Stimulated activated naive CD8-positive, alpha-beta T cell treated with anti-CD3 and anti-CD28 coated beads, Interleukin-15, Interleukin-2, amounts not matched to agents 100 ng/mL and 50 ng/mL, for 24 hours (primary cell): ENCODE measurements at regions not wholly inside any gene's neighbourhood (a gene's known extent, or its start where the extent isn't known, plus 50 kb on each side); places are given as distances from the start of the nearest gene placed in this dataset.

Experiments
- H3K27ac Mint-ChIP-seq: one replicate; pipeline ENCODE4 v1.8.0; 2021; ENCODE audit warnings: mild to moderate bottlenecking, mixed read lengths
- H3K27me3 Mint-ChIP-seq: one replicate; pipeline ENCODE4 v1.8.0; 2021; ENCODE audit warnings: mixed read lengths
- H3K36me3 Mint-ChIP-seq: one replicate; pipeline ENCODE4 v1.8.0; 2021; ENCODE audit warnings: low read depth, mixed read lengths
- H3K4me1 Mint-ChIP-seq: one replicate; pipeline ENCODE4 v1.8.0; 2021; ENCODE audit warnings: low read depth, mixed read lengths
- H3K4me3 Mint-ChIP-seq: one replicate; pipeline ENCODE4 v1.8.0; 2021; ENCODE audit warnings: mild to moderate bottlenecking, mixed read lengths
- H3K9me3 Mint-ChIP-seq: one replicate; pipeline ENCODE4 v1.8.0; 2021; ENCODE audit warnings: mixed read lengths

GRCh38 chr1:67624680-67625079, 60.3 kb upstream of the GADD45A start:
- H3K27ac Mint-ChIP-seq, result no peak overlapping the region
- H3K4me3 Mint-ChIP-seq, result no peak overlapping the region
- H3K9me3 Mint-ChIP-seq, result no peaks in the 10 kb centered on the region
- no peaks in the 10 kb centered on the region for H3K4me1 Mint-ChIP-seq
- no peaks in the 10 kb centered on the region for H3K36me3 Mint-ChIP-seq
- peaks cover 3% of the 10 kb centered on the region for H3K27me3 Mint-ChIP-seq

GRCh38 chr1:67626090-67626860, 58.7 kb upstream of the GADD45A start:
- Mint-ChIP-seq H3K4me1 (no peaks in the 10 kb centered on the region), H3K27ac (no peak overlapping the region), H3K9me3 (no peaks in the 10 kb centered on the region), H3K27me3 (no peaks in the 10 kb centered on the region), H3K36me3 (no peaks in the 10 kb centered on the region), H3K4me3 (no peak overlapping the region)

GRCh38 chr1:67626861-67627235, 58.2 kb upstream of the GADD45A start:
- H3K9me3 Mint-ChIP-seq, result no peaks in the 10 kb centered on the region
- H3K27me3 Mint-ChIP-seq, result no peaks in the 10 kb centered on the region
- H3K4me3 Mint-ChIP-seq, result no peak overlapping the region
- no peak overlapping the region for H3K27ac Mint-ChIP-seq
- no peaks in the 10 kb centered on the region for H3K4me1 Mint-ChIP-seq
- H3K36me3 Mint-ChIP-seq, result no peaks in the 10 kb centered on the region

GRCh38 chr1:67627336-67627735, 57.7 kb upstream of the GADD45A start:
- H3K36me3 Mint-ChIP-seq, result no peaks in the 10 kb centered on the region
- no peaks in the 10 kb centered on the region for H3K9me3 Mint-ChIP-seq

GRCh38 chr1:67627906-67628305, 57.1 kb upstream of the GADD45A start:
- Mint-ChIP-seq H3K27ac (no peak overlapping the region), H3K36me3 (no peaks in the 10 kb centered on the region), H3K4me1 (no peaks in the 10 kb centered on the region)

More at GRCh38 chr1:67627336-67627735, 57.7 kb upstream of the GADD45A start:
- Mint-ChIP-seq H3K27ac (no peak overlapping the region), H3K4me1 (no peaks in the 10 kb centered on the region), H3K27me3 (no peaks in the 10 kb centered on the region), H3K4me3 (no peak overlapping the region)

GRCh38 chr1:67629370-67630075, 55.5 kb upstream of the GADD45A start:
- no peaks in the 10 kb centered on the region for H3K36me3 Mint-ChIP-seq
- H3K27me3 Mint-ChIP-seq, result no peaks in the 10 kb centered on the region
- H3K27ac Mint-ChIP-seq, result no peak overlapping the region
- no peak overlapping the region for H3K4me3 Mint-ChIP-seq
- no peaks in the 10 kb centered on the region for H3K9me3 Mint-ChIP-seq
- H3K4me1 Mint-ChIP-seq, result peaks cover 2% of the 10 kb centered on the region

More at GRCh38 chr1:67627906-67628305, 57.1 kb upstream of the GADD45A start:
- Mint-ChIP-seq H3K4me3 (no peak overlapping the region), H3K27me3 (no peaks in the 10 kb centered on the region), H3K9me3 (no peaks in the 10 kb centered on the region)

- Mint-ChIP-seq H3K36me3 (no peaks in the 10 kb centered on the region), H3K4me1 (peaks cover 12% of the 10 kb centered on the region), H3K27ac (no peak overlapping the region), H3K27me3 (no peaks in the 10 kb centered on the region), H3K9me3 (no peaks in the 10 kb centered on the region), H3K4me3 (no peak overlapping the region)
Observed at GRCh38 chr1:67630438-67631045, 54.5 kb upstream of the GADD45A start.

- Mint-ChIP-seq H3K27ac (no peak overlapping the region), H3K4me1 (peaks cover 16% of the 10 kb centered on the region), H3K9me3 (no peaks in the 10 kb centered on the region), H3K4me3 (no peak overlapping the region), H3K27me3 (no peaks in the 10 kb centered on the region), H3K36me3 (no peaks in the 10 kb centered on the region)
Observed at GRCh38 chr1:67632356-67632755, 52.6 kb upstream of the GADD45A start.

- Mint-ChIP-seq H3K27ac (no peak overlapping the region), H3K4me3 (no peak overlapping the region)
Observed at GRCh38 chr1:67632811-67633655, 52.0 kb upstream of the GADD45A start.

GRCh38 chr1:67634396-67634935, 50.5 kb upstream of the GADD45A start:
- peak overlapping the region; percentile 17 for H3K27ac Mint-ChIP-seq
- H3K36me3 Mint-ChIP-seq, result no peaks in the 10 kb centered on the region
- H3K4me1 Mint-ChIP-seq, result peaks cover 16% of the 10 kb centered on the region
- H3K27me3 Mint-ChIP-seq, result no peaks in the 10 kb centered on the region
- no peak overlapping the region for H3K4me3 Mint-ChIP-seq
- H3K9me3 Mint-ChIP-seq, result no peaks in the 10 kb centered on the region

More at GRCh38 chr1:67632811-67633655, 52.0 kb upstream of the GADD45A start:
- Mint-ChIP-seq H3K9me3 (no peaks in the 10 kb centered on the region), H3K4me1 (peaks cover 16% of the 10 kb centered on the region), H3K27me3 (no peaks in the 10 kb centered on the region), H3K36me3 (no peaks in the 10 kb centered on the region)

GRCh38 chr1:67635055-67635809, 49.8 kb upstream of the GADD45A start:
- Mint-ChIP-seq H3K4me3 (no peak overlapping the region), H3K27me3 (no peaks in the 10 kb centered on the region), H3K4me1 (peaks cover 16% of the 10 kb centered on the region), H3K27ac (no peak overlapping the region), H3K36me3 (no peaks in the 10 kb centered on the region), H3K9me3 (no peaks in the 10 kb centered on the region)
